Neuronal stem cell (in vitro differentiated cells): ENCODE measurements at regions not wholly inside any gene's neighbourhood (a gene's known extent, or its start where the extent isn't known, plus 50 kb on each side); places are given as distances from the start of the nearest gene placed in this dataset.
A peak's percentile ranks its signal among the peaks of the same experiment; 100 is the strongest.
"Not testable (repeated sequence)": the region's sequence is repeated elsewhere in the genome, so short reads cannot be mapped to it uniquely, and the experiment has no call there.

Source experiments
- DNase-seq: peaks from one replicate; pipeline ENCODE4 v3.0.0-alpha.2; 2013; ENCODE audit warnings: low spot score
- H2AFZ ChIP-seq: one replicate; pipeline ENCODE4 v1.6.1; 2013; ENCODE audit warnings: mild to moderate bottlenecking, low read length, inconsistent platforms
- H2AK5ac ChIP-seq: 2 replicates; pipeline ENCODE4 v1.6.1; 2013; ENCODE audit warnings: low read depth, mild to moderate bottlenecking, inconsistent platforms, low read length, moderate library complexity, mixed read lengths
- H2BK120ac ChIP-seq: 2 replicates; pipeline ENCODE4 v1.6.1; 2013; ENCODE audit warnings: low read depth, mild to moderate bottlenecking, inconsistent platforms, low read length, moderate library complexity, mixed read lengths
- H2BK12ac ChIP-seq: one replicate; pipeline ENCODE4 v1.6.1; 2013; ENCODE audit warnings: low read length, inconsistent platforms
- H2BK15ac ChIP-seq: 2 replicates; pipeline ENCODE4 v1.6.1; 2013; ENCODE audit warnings: mild to moderate bottlenecking, low read length, inconsistent platforms, mixed read lengths
- H2BK5ac ChIP-seq: one replicate; pipeline ENCODE4 v1.6.1; 2013; ENCODE audit warnings: inconsistent platforms, mild to moderate bottlenecking, low read length, moderate library complexity
- H3K14ac ChIP-seq: one replicate; pipeline ENCODE4 v1.6.1; 2013; ENCODE audit warnings: low read length, inconsistent platforms
- H3K18ac ChIP-seq: 2 replicates; pipeline ENCODE4 v1.6.1; 2013; ENCODE audit warnings: low read length, inconsistent platforms
- H3K23ac ChIP-seq: 2 replicates; pipeline ENCODE4 v1.6.1; 2013; ENCODE audit warnings: low read depth, mild to moderate bottlenecking, mixed read lengths, low read length, inconsistent platforms; ENCODE audit not compliant: poor library complexity
- H3K27ac ChIP-seq: replicated peaks from 3 replicates; pipeline ENCODE4 v1.5.1; 2013; ENCODE audit warnings: low read length, inconsistent platforms
- H3K27me3 ChIP-seq, 3 experiments: 2 replicates each; pipeline ENCODE4 v1.6.1; 2013; ENCODE audit warnings: low read length in 3 of 3, mild to moderate bottlenecking in 2 of 3, inconsistent platforms in 1 of 3, low read depth in 1 of 3, mixed read lengths in 1 of 3, moderate library complexity in 1 of 3; ENCODE audit not compliant: control insufficient read depth in 3 of 3, insufficient read depth in 3 of 3
- H3K36me3 ChIP-seq, 2 donors: replicated peaks in 1 of 2; 2 replicates each; pipeline ENCODE4 v1.6.1; 2013; ENCODE audit warnings: low read length in 2 of 2; ENCODE audit not compliant: control insufficient read depth in 2 of 2, insufficient read depth in 2 of 2
- H3K4ac ChIP-seq: 2 replicates; pipeline ENCODE4 v1.6.1; 2013; ENCODE audit warnings: inconsistent platforms, mild to moderate bottlenecking, low read length, moderate library complexity
- H3K4me1 ChIP-seq, 2 donors: 1 replicate in 1 of 2; 2 replicates in 1 of 2; pipeline ENCODE4 v1.6.1; 2013; ENCODE audit warnings: low read length in 2 of 2, low read depth in 1 of 2; ENCODE audit not compliant: control insufficient read depth in 2 of 2, insufficient read depth in 1 of 2
- H3K4me2 ChIP-seq: one replicate; pipeline ENCODE4 v1.6.1; 2013; ENCODE audit warnings: mild to moderate bottlenecking, low read length, inconsistent platforms; ENCODE audit not compliant: insufficient read depth, poor library complexity, severe bottlenecking
- H3K4me3 ChIP-seq, 2 donors: 2 replicates each; pipeline ENCODE4 v1.5.1; 2013; ENCODE audit warnings: low read length in 2 of 2, mild to moderate bottlenecking in 2 of 2, inconsistent platforms in 1 of 2, moderate library complexity in 1 of 2
- H3K79me1 ChIP-seq: one replicate; pipeline ENCODE4 v1.6.1; 2013; ENCODE audit warnings: low read depth, mild to moderate bottlenecking, inconsistent platforms, low read length, moderate library complexity
- H3K9ac ChIP-seq: one replicate; pipeline ENCODE4 v1.6.1; 2013; ENCODE audit warnings: mild to moderate bottlenecking, low read depth, low read length, inconsistent platforms; ENCODE audit not compliant: poor library complexity
- H3K9me3 ChIP-seq, 2 donors: replicated peaks in 1 of 2; 2 replicates each; pipeline versions ENCODE3 to v1.6.1; 2013; ENCODE audit warnings: low read length in 2 of 2, mild to moderate bottlenecking in 2 of 2, inconsistent platforms in 1 of 2, low read depth in 1 of 2, mixed read lengths in 1 of 2, moderate library complexity in 1 of 2; ENCODE audit not compliant: control insufficient read depth in 2 of 2, insufficient read depth in 1 of 2
- H4K8ac ChIP-seq: one replicate; pipeline ENCODE4 v1.6.1; 2013; ENCODE audit warnings: low read depth, mild to moderate bottlenecking, inconsistent platforms, low read length, moderate library complexity
- H4K91ac ChIP-seq: one replicate; pipeline ENCODE4 v1.6.1; 2013; ENCODE audit warnings: low read length, low read depth, mild to moderate bottlenecking, inconsistent platforms; ENCODE audit not compliant: poor library complexity
- WGBS, 2 donors: extraction: QIAGEN DNeasy Blood & Tissue Kit; methylation state at CpG; one replicate each; pipeline ENCODE4 v1.1.7; 2013; ENCODE audit warnings: missing lambda C conversion rate in 2 of 2, mixed read lengths in 1 of 2; ENCODE audit not compliant: insufficient read length in 2 of 2, insufficient replicate concordance in 1 of 2; ENCODE audit errors: extremely low coverage in 2 of 2; 5-methylcytosine and 5-hydroxymethylcytosine counted together

- H3K27ac ChIP-seq, H3K4me3 ChIP-seq: not testable (repeated sequence)
Measured at GRCh38 chr4:134622626-134623575, 421.3 kb upstream of the PABPC4L start.

GRCh38 chr4:134622199-134622598, 420.6 kb upstream of the PABPC4L start:
- H3K14ac ChIP-seq: no peak overlapping the region
- no peak overlapping the region for H3K4me2 ChIP-seq
- no peaks in the 10 kb centered on the region for H3K36me3 ChIP-seq
- no peak overlapping the region for H2BK5ac ChIP-seq
- H4K8ac ChIP-seq: no peak overlapping the region
- H3K18ac ChIP-seq: no peak overlapping the region
- H3K9me3 ChIP-seq: no peaks in the 10 kb centered on the region
- no peak overlapping the region for H4K91ac ChIP-seq
- no peak overlapping the region for H2BK120ac ChIP-seq
- no peak overlapping the region for H2BK12ac ChIP-seq
- no peak overlapping the region for H3K27ac ChIP-seq
- H3K4ac ChIP-seq: no peak overlapping the region
- H3K27me3 ChIP-seq: no peaks in the 10 kb centered on the region
- H3K23ac ChIP-seq: no peak overlapping the region
- H3K9ac ChIP-seq: no peak overlapping the region
- no peak overlapping the region for H2BK15ac ChIP-seq
- H2AFZ ChIP-seq: peak overlapping the region; percentile 51
- peaks cover 6 to 7% of the 10 kb centered on the region in 2 donors for H3K4me1 ChIP-seq
- H2AK5ac ChIP-seq: no peak overlapping the region
- no CpG with 5 or more reads among the region's 2 CpGs for WGBS, 2 donors
- no peaks in the 10 kb centered on the region for H3K79me1 ChIP-seq
- DNase-seq: no peak
- H3K4me3 ChIP-seq: no peak overlapping the region

More at GRCh38 chr4:134622626-134623575, 421.3 kb upstream of the PABPC4L start:
- not testable (repeated sequence) for H3K23ac ChIP-seq, H3K4me2 ChIP-seq, H2BK12ac ChIP-seq, H2AK5ac ChIP-seq, H3K79me1 ChIP-seq, H4K8ac ChIP-seq, H3K36me3 ChIP-seq, H3K14ac ChIP-seq, H2BK120ac ChIP-seq, H3K27me3 ChIP-seq, DNase-seq, H2BK5ac ChIP-seq, H3K18ac ChIP-seq, H2BK15ac ChIP-seq, H3K9me3 ChIP-seq, H3K4ac ChIP-seq, H4K91ac ChIP-seq, H3K9ac ChIP-seq, H3K4me1 ChIP-seq
- peak overlapping the region; percentile 11 for H2AFZ ChIP-seq
- no CpG with 5 or more reads among the region's 13 CpGs for WGBS, 2 donors

DNA sequence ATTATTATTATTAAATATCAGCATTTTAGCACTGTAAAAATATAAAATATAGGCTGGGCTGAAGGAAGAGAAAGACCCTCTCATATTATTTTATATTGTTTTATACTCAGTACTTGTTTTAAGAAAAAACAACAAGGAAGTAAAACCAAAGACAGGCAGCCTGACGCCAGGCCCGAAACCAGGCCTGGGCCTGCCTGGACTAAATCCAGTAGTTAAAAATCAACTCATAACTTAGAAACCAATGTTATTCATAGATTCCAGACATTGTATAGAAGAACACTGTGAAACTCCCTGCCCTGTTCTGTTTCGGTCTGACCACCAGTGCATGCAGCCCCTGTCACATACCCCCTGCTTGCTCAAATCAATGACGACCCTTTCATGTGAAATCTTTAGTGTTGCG, 420.1 kb upstream of the PABPC4L start:
- H2BK12ac ChIP-seq, H3K18ac ChIP-seq, H3K36me3 ChIP-seq, H2AK5ac ChIP-seq, H4K91ac ChIP-seq, H4K8ac ChIP-seq, H3K9me3 ChIP-seq, H2BK15ac ChIP-seq, H3K4me2 ChIP-seq, H3K79me1 ChIP-seq, H3K27me3 ChIP-seq, H3K4me3 ChIP-seq, H2BK5ac ChIP-seq, H3K14ac ChIP-seq, H3K23ac ChIP-seq, H2BK120ac ChIP-seq, H3K4me1 ChIP-seq, H3K9ac ChIP-seq, DNase-seq, H3K4ac ChIP-seq, H3K27ac ChIP-seq: not testable (repeated sequence)
- peak overlapping the region; percentile 51 for H2AFZ ChIP-seq
- no CpG with 5 or more reads among the region's 5 CpGs for WGBS, 2 donors

- no peak overlapping the region for H3K4me2 ChIP-seq
- no peak overlapping the region for H3K14ac ChIP-seq
- no peaks in the 10 kb centered on the region for H3K9me3 ChIP-seq
- H2BK15ac ChIP-seq: no peak overlapping the region
- H2BK5ac ChIP-seq: no peak overlapping the region
- no peak overlapping the region for H3K4me3 ChIP-seq
- no peaks in the 10 kb centered on the region for H3K79me1 ChIP-seq
- H3K27ac ChIP-seq: no peak overlapping the region
- no peak overlapping the region for H2AK5ac ChIP-seq
- no peak overlapping the region for H3K9ac ChIP-seq
- no peak overlapping the region for H2BK120ac ChIP-seq
- no peak overlapping the region for H3K4ac ChIP-seq
- DNase-seq: no peak
- no peaks in the 10 kb centered on the region for H3K36me3 ChIP-seq
- no peak overlapping the region for H2BK12ac ChIP-seq
- no peak overlapping the region for H4K8ac ChIP-seq
- no peaks in the 10 kb centered on the region for H3K27me3 ChIP-seq
- no peaks in the 10 kb centered on the region for H3K4me1 ChIP-seq
- no peak overlapping the region for H2AFZ ChIP-seq
- no CpG with 5 or more reads among the region's 1 CpG for WGBS, 2 donors
- no peak overlapping the region for H3K23ac ChIP-seq
- H3K18ac ChIP-seq: no peak overlapping the region
- no peak overlapping the region for H4K91ac ChIP-seq
Measured at GRCh38 chr4:134610956-134611355, 409.4 kb upstream of the PABPC4L start.
